ENCODE measurements at regions not wholly inside any gene's neighbourhood (a gene's known extent, or its start where the extent isn't known, plus 50 kb on each side); places are given as distances from the start of the nearest gene placed in this dataset.

DNA sequence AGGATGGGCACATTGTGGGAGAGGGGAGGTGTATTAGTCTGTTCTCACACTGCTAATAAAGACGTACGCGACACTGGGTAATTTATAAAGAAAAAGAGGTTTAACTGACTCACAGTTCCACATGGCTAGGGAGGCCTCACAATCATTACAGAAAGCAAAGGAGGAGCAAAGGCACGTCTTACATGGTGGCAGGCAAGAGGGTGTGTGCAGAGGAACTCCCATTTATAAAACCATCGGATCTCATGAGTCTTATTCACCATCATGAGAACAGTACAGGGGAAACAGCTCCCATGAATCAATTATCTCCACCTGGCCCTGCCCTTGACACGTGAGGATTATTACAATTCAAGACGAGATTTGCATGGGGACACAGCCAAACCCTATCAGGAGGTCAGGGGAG lies 266.7 kb downstream of the HAUS1 start:
- H3K27me3 ChIP-seq (ENCODE audit: insufficient read depth, low read length, poor library complexity): no peaks in the 10 kb centered on the region
- peaks cover 28% of the 10 kb centered on the region; the same call in 1 of the 2 replicates for H4K20me1 ChIP-seq (ENCODE audit: insufficient read depth, low read length)
- H3K79me2 ChIP-seq (ENCODE audit: insufficient read depth, low read length): no peaks in the 10 kb centered on the region
- H3K9ac ChIP-seq (ENCODE audit: low read depth, low read length): no peak overlapping the region
- H3K36me3 ChIP-seq (ENCODE audit: insufficient read depth, low read length): no peaks in the 10 kb centered on the region
- TF ChIP-seq EZH2 (IDR thresholded peaks at IDR 0.05; ENCODE audit: borderline replicate concordance, low read depth, low read length, severe bottlenecking): no peak
- TF ChIP-seq, protein P1, sequence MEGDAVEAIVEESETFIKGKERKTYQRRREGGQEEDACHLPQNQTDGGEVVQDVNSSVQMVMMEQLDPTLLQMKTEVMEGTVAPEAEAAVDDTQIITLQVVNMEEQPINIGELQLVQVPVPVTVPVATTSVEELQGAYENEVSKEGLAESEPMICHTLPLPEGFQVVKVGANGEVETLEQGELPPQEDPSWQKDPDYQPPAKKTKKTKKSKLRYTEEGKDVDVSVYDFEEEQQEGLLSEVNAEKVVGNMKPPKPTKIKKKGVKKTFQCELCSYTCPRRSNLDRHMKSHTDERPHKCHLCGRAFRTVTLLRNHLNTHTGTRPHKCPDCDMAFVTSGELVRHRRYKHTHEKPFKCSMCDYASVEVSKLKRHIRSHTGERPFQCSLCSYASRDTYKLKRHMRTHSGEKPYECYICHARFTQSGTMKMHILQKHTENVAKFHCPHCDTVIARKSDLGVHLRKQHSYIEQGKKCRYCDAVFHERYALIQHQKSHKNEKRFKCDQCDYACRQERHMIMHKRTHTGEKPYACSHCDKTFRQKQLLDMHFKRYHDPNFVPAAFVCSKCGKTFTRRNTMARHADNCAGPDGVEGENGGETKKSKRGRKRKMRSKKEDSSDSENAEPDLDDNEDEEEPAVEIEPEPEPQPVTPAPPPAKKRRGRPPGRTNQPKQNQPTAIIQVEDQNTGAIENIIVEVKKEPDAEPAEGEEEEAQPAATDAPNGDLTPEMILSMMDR (IDR thresholded peaks at IDR 0.05; ENCODE audit: borderline replicate concordance, extremely low read depth, low read length, poor library complexity, severe bottlenecking): no peak
- H3K27ac ChIP-seq (ENCODE audit: low read length): no peak overlapping the region
- H3K4me3 ChIP-seq (ENCODE audit: low read depth in 1 of 2, low read length in 2 of 2): no peak overlapping the region
- H3K4me2 ChIP-seq (ENCODE audit: insufficient read depth, low read length): no peak overlapping the region
- H3K4me1 ChIP-seq (ENCODE audit: insufficient read depth, low read length): no peaks in the 10 kb centered on the region
- H2AFZ ChIP-seq (ENCODE audit: low read depth, low read length): no peak overlapping the region
- H3K9me3 ChIP-seq (ENCODE audit: insufficient read depth, low read length, severe bottlenecking): no peaks in the 10 kb centered on the region
- no peak for DNase-seq
- ATAC-seq (ENCODE audit: insufficient read depth, low read depth): no peak

DNA sequence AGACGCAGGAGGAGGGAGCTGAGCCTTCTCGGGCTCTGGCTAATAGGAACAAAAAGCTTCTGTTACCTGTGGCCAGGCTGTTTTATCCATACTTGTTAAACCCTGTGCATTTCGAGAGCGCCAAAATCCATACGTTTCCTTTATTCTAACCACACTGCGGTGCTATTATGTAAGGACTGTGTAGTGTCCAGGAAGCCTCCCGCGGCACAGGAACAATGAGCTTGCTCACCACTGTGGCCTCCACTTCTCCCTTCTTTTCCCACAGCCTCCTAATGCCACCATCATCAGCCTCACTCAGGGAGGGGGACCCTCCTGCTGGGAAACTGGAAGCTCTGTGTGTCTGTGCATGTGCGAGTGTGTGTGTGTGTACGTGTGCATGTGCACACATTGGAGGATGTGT lies 268.5 kb downstream of the HAUS1 start:
- DNase-seq (no peak), ATAC-seq (ENCODE audit: insufficient read depth, low read depth) (no peak)
- TF ChIP-seq, protein P1 (IDR thresholded peaks at IDR 0.05; ENCODE audit: borderline replicate concordance, extremely low read depth, low read length, poor library complexity, severe bottlenecking): no peak
- no peak for TF ChIP-seq EZH2 (IDR thresholded peaks at IDR 0.05; ENCODE audit: borderline replicate concordance, low read depth, low read length, severe bottlenecking)
- H2AFZ ChIP-seq (ENCODE audit: low read depth, low read length): no peak overlapping the region
- H3K36me3 ChIP-seq (ENCODE audit: insufficient read depth, low read length): no peaks in the 10 kb centered on the region
- no peak overlapping the region for H3K27ac ChIP-seq (ENCODE audit: low read length)
- peaks cover 34% of the 10 kb centered on the region for H4K20me1 ChIP-seq (ENCODE audit: insufficient read depth, low read length)
- H3K4me1 ChIP-seq (ENCODE audit: insufficient read depth, low read length): no peaks in the 10 kb centered on the region
- peaks cover under 1% of the 10 kb centered on the region; the same call in 1 of the 2 replicates for H3K79me2 ChIP-seq (ENCODE audit: insufficient read depth, low read length)
- no peaks in the 10 kb centered on the region for H3K9me3 ChIP-seq (ENCODE audit: insufficient read depth, low read length, severe bottlenecking)
- H3K4me2 ChIP-seq (ENCODE audit: insufficient read depth, low read length): no peak overlapping the region
- no peaks in the 10 kb centered on the region for H3K27me3 ChIP-seq (ENCODE audit: insufficient read depth, low read length, poor library complexity)
- no peak overlapping the region for H3K4me3 ChIP-seq (ENCODE audit: low read depth in 1 of 2, low read length in 2 of 2)
- H3K9ac ChIP-seq (ENCODE audit: low read depth, low read length): no peak overlapping the region

DNA sequence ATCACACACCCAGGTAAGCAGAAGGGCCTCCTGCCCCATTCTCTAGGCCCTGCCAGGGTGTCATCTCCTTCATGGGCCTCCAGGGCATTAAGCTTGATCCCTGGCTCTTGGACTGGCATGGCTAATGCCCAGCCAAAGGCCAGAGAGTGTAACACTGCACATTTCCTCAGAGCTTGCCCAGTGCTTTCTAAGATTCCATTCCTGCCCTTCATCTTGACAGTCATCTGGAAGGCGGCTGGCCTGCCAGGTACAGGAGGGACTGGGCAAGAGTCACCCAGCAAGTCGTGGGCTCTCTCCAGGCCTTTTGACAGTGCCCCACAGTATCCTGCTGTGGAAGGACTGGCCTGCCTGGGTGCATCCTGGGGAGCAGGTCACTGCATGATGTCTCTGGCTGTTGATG lies 268.9 kb downstream of the HAUS1 start:
- Histone ChIP-seq H4K20me1 (ENCODE audit: insufficient read depth, low read length) (peaks cover 38% of the 10 kb centered on the region), H3K4me1 (ENCODE audit: insufficient read depth, low read length) (no peaks in the 10 kb centered on the region), H3K27me3 (ENCODE audit: insufficient read depth, low read length, poor library complexity) (no peaks in the 10 kb centered on the region), H3K4me3 (ENCODE audit: low read depth in 1 of 2, low read length in 2 of 2) (no peak overlapping the region), H2AFZ (ENCODE audit: low read depth, low read length) (no peak overlapping the region), H3K36me3 (ENCODE audit: insufficient read depth, low read length) (no peaks in the 10 kb centered on the region), H3K9me3 (ENCODE audit: insufficient read depth, low read length, severe bottlenecking) (no peaks in the 10 kb centered on the region), H3K27ac (ENCODE audit: low read length) (no peak overlapping the region), H3K4me2 (ENCODE audit: insufficient read depth, low read length) (no peak overlapping the region), H3K79me2 (ENCODE audit: insufficient read depth, low read length) (peaks cover 2% of the 10 kb centered on the region; the same call in 1 of the 2 replicates), H3K9ac (ENCODE audit: low read depth, low read length) (no peak overlapping the region)
- TF ChIP-seq, protein P1 (IDR thresholded peaks at IDR 0.05; ENCODE audit: borderline replicate concordance, extremely low read depth, low read length, poor library complexity, severe bottlenecking): no peak
- TF ChIP-seq EZH2 (IDR thresholded peaks at IDR 0.05; ENCODE audit: borderline replicate concordance, low read depth, low read length, severe bottlenecking): no peak
- no peak for DNase-seq
- ATAC-seq (ENCODE audit: insufficient read depth, low read depth): no peak

DNA sequence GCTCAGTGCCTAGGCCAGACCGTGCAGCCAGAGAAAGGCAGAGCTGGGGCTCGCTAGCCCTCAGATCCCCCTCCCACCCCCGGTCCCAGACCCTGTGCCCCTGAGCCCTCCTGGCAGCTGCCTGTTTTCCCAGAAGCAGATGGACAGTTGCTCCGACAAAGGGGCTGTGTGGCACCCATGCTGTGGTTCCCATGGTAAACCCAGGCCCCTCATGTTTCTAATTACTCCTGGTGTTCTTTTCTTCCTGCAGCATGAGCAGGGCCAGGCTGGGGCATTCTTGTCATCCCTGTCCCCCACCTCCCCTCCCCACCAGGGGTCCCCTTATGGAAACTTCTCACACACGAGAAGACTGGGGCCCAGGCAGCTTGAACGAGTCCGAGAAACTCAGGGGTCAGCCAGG lies 269.6 kb downstream of the HAUS1 start:
- Histone ChIP-seq H2AFZ (ENCODE audit: low read depth, low read length) (no peak overlapping the region), H3K79me2 (ENCODE audit: insufficient read depth, low read length) (peaks cover 2% of the 10 kb centered on the region; the same call in 1 of the 2 replicates), H3K4me2 (ENCODE audit: insufficient read depth, low read length) (no peak overlapping the region), H3K4me3 (ENCODE audit: low read depth in 1 of 2, low read length in 2 of 2) (no peak overlapping the region), H3K4me1 (ENCODE audit: insufficient read depth, low read length) (no peaks in the 10 kb centered on the region), H3K9me3 (ENCODE audit: insufficient read depth, low read length, severe bottlenecking) (no peaks in the 10 kb centered on the region), H3K27ac (ENCODE audit: low read length) (no peak overlapping the region), H4K20me1 (ENCODE audit: insufficient read depth, low read length) (peaks cover 38% of the 10 kb centered on the region), H3K9ac (ENCODE audit: low read depth, low read length) (no peak overlapping the region), H3K27me3 (ENCODE audit: insufficient read depth, low read length, poor library complexity) (no peaks in the 10 kb centered on the region), H3K36me3 (ENCODE audit: insufficient read depth, low read length) (no peaks in the 10 kb centered on the region)
- TF ChIP-seq, protein P1 (IDR thresholded peaks at IDR 0.05; ENCODE audit: borderline replicate concordance, extremely low read depth, low read length, poor library complexity, severe bottlenecking): no peak
- no peak for ATAC-seq (ENCODE audit: insufficient read depth, low read depth)
- no peak for DNase-seq

All from DND-41 (cell line).